ENCODE measurements at regions not wholly inside any gene's neighbourhood (a gene's known extent, or its start where the extent isn't known, plus 50 kb on each side); places are given as distances from the start of the nearest gene placed in this dataset.
"Not testable (repeated sequence)": the region's sequence is repeated elsewhere in the genome, so short reads cannot be mapped to it uniquely, and the experiment has no call there.

GRCh38 chr11:122572592-122572991 lies 82.9 kb upstream of the UBASH3B start:
- ATAC-seq: no peak

GRCh38 chr11:122563761-122564160 lies 91.8 kb upstream of the UBASH3B start:
- Mint-ChIP-seq H3K27me3 (peaks cover 16% of the 10 kb centered on the region), H3K36me3 (no peaks in the 10 kb centered on the region), H3K27ac (no peak overlapping the region), H3K4me1 (no peaks in the 10 kb centered on the region), H3K4me3 (no peak overlapping the region), H3K9me3 (ENCODE audit: low read depth) (no peaks in the 10 kb centered on the region)
- no peak for ATAC-seq
- CTCF ChIA-PET: interaction anchor here (0.7 kb wide), 1 partner anchor 1819 kb away, joined by 3 read pairs; no protein-coding TSS in a partner anchor
- DNase-seq: no peak

More at GRCh38 chr11:122572592-122572991, 82.9 kb upstream of the UBASH3B start:
- DNase-seq: no peak
- Mint-ChIP-seq H3K27me3 (peaks cover 15% of the 10 kb centered on the region), H3K4me3 (no peak overlapping the region), H3K27ac (no peak overlapping the region), H3K9me3 (ENCODE audit: low read depth) (no peaks in the 10 kb centered on the region), H3K36me3 (no peaks in the 10 kb centered on the region), H3K4me1 (no peaks in the 10 kb centered on the region)
- CTCF ChIA-PET: no interaction called here

DNA sequence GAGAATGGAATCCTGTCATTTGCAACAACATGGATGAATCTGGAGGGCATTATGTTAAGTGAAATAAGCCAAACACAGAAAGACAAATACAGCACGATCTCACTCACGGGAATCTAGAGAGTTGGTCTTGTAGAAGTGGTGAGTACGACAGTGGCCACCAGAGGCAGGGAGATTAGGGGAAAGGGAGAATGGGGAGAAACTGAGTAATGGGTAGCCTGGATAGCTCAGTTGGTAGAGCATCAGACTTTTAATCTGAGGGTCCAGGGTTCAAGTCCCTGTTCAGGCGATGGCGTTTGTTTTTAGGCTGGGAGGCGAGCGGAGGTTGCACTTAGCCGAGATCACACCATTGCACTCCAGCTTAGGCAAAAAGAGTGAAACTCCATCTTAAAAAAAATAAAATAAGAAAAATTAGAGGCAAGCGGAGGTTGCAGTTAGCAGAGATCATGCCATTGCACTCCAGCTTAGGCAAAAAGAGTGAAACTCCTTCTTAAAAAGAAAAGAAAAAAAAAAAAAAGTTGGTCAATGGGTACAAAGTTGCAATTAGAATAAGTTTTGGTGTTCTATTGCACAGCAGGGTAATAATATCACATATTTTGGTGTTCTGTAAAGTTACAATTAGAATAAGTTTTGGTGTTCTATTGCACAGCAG lies 95.7 kb upstream of the UBASH3B start:
- H3K9me3 Mint-ChIP-seq (ENCODE audit: low read depth): no peaks in the 10 kb centered on the region
- H3K36me3 Mint-ChIP-seq: no peaks in the 10 kb centered on the region
- H3K4me1 Mint-ChIP-seq: no peaks in the 10 kb centered on the region
- H3K27ac Mint-ChIP-seq: no peak overlapping the region
- DNase-seq: no peak
- H3K27me3 Mint-ChIP-seq: peaks cover 18% of the 10 kb centered on the region
- CTCF ChIA-PET: no interaction called here
- H3K4me3 Mint-ChIP-seq: no peak overlapping the region
- no peak for ATAC-seq

- H3K9me3 Mint-ChIP-seq (ENCODE audit: low read depth); DNase-seq; ATAC-seq; H3K4me3 Mint-ChIP-seq; H3K27ac Mint-ChIP-seq; H3K36me3 Mint-ChIP-seq; CTCF ChIA-PET; H3K4me1 Mint-ChIP-seq: not testable (repeated sequence)
- peaks cover 15% of the 10 kb centered on the region for H3K27me3 Mint-ChIP-seq
Measured at GRCh38 chr11:122559218-122559617, 96.3 kb upstream of the UBASH3B start.

GRCh38 chr11:122557163-122557562 lies 98.4 kb upstream of the UBASH3B start:
- not testable (repeated sequence) for H3K4me3 Mint-ChIP-seq; DNase-seq; H3K36me3 Mint-ChIP-seq; H3K27ac Mint-ChIP-seq; ATAC-seq; H3K9me3 Mint-ChIP-seq (ENCODE audit: low read depth); H3K4me1 Mint-ChIP-seq
- CTCF ChIA-PET: interaction anchor here (0.6 to 1.0 kb wide), 2 partner anchors 23 to 690 kb away, joined by 3 read pairs; no protein-coding TSS in a partner anchor
- peaks cover 11% of the 10 kb centered on the region for H3K27me3 Mint-ChIP-seq

- CTCF ChIA-PET: interaction anchor here (0.6 to 1.0 kb wide), 2 partner anchors 24 to 690 kb away, joined by 3 read pairs; no protein-coding TSS in a partner anchor
- DNase-seq: no peak
- no peaks in the 10 kb centered on the region for H3K36me3 Mint-ChIP-seq
- no peak overlapping the region for H3K27ac Mint-ChIP-seq
- no peaks in the 10 kb centered on the region for H3K9me3 Mint-ChIP-seq (ENCODE audit: low read depth)
- no peak overlapping the region for H3K4me3 Mint-ChIP-seq
- no peak for ATAC-seq
- no peaks in the 10 kb centered on the region for H3K4me1 Mint-ChIP-seq
- peaks cover 11% of the 10 kb centered on the region for H3K27me3 Mint-ChIP-seq
Measured at GRCh38 chr11:122556605-122557004, 98.9 kb upstream of the UBASH3B start.

DNA sequence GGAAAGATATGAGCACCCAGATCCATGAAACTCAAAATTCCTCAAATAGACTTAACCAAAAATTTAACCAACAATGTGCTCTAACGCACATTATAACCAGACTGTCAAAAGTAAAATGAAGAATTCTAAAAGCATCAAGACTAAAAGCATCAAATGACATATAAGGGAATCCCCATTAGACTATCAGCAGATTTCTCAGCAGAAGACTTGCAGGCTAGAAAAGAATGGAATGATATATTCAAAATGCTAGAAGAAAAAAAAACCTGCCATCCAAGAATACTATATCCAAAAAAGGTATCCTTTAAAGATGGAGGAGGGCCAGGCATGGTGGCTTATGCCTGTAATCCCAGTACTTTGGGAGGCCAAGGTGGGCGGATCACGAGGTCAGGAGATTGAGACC lies 117.5 kb upstream of the UBASH3B start:
- H3K4me1 Mint-ChIP-seq: no peaks in the 10 kb centered on the region
- CTCF ChIA-PET: no interaction called here
- H3K27me3 Mint-ChIP-seq: peaks cover 3% of the 10 kb centered on the region
- DNase-seq: no peak
- ATAC-seq: no peak
- H3K9me3 Mint-ChIP-seq (ENCODE audit: low read depth): peaks cover 5% of the 10 kb centered on the region
- no peaks in the 10 kb centered on the region for H3K36me3 Mint-ChIP-seq
- no peak overlapping the region for H3K27ac Mint-ChIP-seq
- no peak overlapping the region for H3K4me3 Mint-ChIP-seq

DNA sequence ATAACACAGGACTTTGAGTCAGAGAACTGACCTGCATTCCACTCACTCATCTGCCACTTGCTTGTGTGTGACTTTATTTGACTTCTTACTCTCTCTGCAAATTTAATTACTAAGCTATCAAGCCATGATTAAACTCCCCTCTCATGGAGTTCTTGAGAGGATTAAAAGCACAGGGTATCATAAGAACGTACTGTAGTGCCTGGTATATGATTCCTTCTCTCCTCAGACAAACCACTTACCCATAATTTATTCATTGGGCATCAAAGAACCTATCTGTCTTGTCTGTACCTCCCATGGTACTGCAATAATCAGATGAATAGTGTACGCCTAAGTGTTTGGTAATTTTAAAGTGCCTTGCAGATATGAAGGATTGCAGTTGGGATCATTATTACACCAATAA lies 130.6 kb upstream of the UBASH3B start:
- H3K4me3 Mint-ChIP-seq: no peak overlapping the region
- CTCF ChIA-PET: no interaction called here
- no peak for DNase-seq
- no peak for ATAC-seq
- H3K9me3 Mint-ChIP-seq (ENCODE audit: low read depth): no peaks in the 10 kb centered on the region
- no peaks in the 10 kb centered on the region for H3K4me1 Mint-ChIP-seq
- peaks cover 30% of the 10 kb centered on the region for H3K27me3 Mint-ChIP-seq
- no peak overlapping the region for H3K27ac Mint-ChIP-seq
- H3K36me3 Mint-ChIP-seq: no peaks in the 10 kb centered on the region

GRCh38 chr11:122523846-122524805 lies 131.4 kb upstream of the UBASH3B start:
- Mint-ChIP-seq H3K4me3 (no peak overlapping the region), H3K36me3 (no peaks in the 10 kb centered on the region), H3K27ac (no peak overlapping the region), H3K4me1 (no peaks in the 10 kb centered on the region), H3K9me3 (ENCODE audit: low read depth) (no peaks in the 10 kb centered on the region), H3K27me3 (peaks cover 30% of the 10 kb centered on the region)
- CTCF ChIA-PET: no interaction called here
- DNase-seq (no peak), ATAC-seq (no peak)

DNA sequence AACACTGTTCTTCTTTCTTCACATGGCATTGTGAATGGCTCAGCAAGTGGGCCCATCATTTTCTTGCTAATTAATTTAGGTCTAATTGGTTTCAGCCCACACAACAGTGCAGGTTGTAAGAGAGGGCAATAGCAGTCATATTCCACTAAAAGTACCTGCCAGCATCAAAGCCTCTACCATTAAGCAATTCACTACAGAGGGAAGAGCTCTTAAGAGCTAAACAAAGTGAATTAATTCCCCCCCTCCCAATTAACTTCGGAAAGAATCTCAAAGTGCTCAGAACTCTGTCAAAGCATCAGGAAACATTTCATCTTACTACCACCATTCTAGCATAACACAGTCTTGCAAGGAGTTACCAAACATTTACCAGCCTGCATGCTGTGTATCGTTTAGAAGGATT lies 133.9 kb upstream of the UBASH3B start:
- CTCF ChIA-PET: no interaction called here
- Mint-ChIP-seq H3K4me1 (no peaks in the 10 kb centered on the region), H3K27ac (no peak overlapping the region), H3K4me3 (no peak overlapping the region), H3K9me3 (ENCODE audit: low read depth) (no peaks in the 10 kb centered on the region), H3K36me3 (no peaks in the 10 kb centered on the region), H3K27me3 (peaks cover 24% of the 10 kb centered on the region)
- ATAC-seq (no peak), DNase-seq (no peak)

- CTCF ChIA-PET: interaction anchor here (1.1 to 1.2 kb wide), 2 partner anchors 9 to 11 kb away, joined by 3 read pairs; no protein-coding TSS in a partner anchor
- H3K9me3 Mint-ChIP-seq (ENCODE audit: low read depth): no peaks in the 10 kb centered on the region
- no peak overlapping the region for H3K27ac Mint-ChIP-seq
- peaks cover 3% of the 10 kb centered on the region for H3K27me3 Mint-ChIP-seq
- H3K36me3 Mint-ChIP-seq: no peaks in the 10 kb centered on the region
- ATAC-seq: no peak
- no peak overlapping the region for H3K4me3 Mint-ChIP-seq
- H3K4me1 Mint-ChIP-seq: no peaks in the 10 kb centered on the region
- DNase-seq: no peak
Measured at GRCh38 chr11:122517403-122518379, 137.8 kb upstream of the UBASH3B start.

DNA sequence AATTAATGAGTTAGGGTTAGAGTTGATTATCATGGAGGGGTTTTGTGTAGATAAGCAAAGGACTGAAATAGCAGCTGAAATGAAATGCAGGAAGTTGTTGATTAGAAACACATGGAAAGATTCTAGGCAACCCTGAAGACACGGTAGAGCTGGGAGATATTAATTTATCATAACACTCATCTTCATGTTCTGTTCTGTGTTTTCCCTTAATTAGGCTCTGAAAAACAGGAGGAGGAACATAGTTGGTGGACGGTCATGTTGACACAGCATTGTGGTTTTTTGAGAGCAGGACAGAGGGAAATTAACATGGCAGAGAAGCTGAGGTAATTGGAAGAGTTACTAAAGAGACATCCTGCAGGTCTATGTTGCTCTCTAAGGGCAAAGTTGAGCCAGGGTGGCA lies 138.8 kb upstream of the UBASH3B start:
- H3K9me3 Mint-ChIP-seq (ENCODE audit: low read depth): no peaks in the 10 kb centered on the region
- ATAC-seq (no peak), DNase-seq (no peak)
- no peaks in the 10 kb centered on the region for H3K4me1 Mint-ChIP-seq
- H3K36me3 Mint-ChIP-seq: no peaks in the 10 kb centered on the region
- H3K27ac Mint-ChIP-seq: no peak overlapping the region
- no peak overlapping the region for H3K4me3 Mint-ChIP-seq
- no peaks in the 10 kb centered on the region for H3K27me3 Mint-ChIP-seq
- CTCF ChIA-PET: no interaction called here

GRCh38 chr11:122513997-122514396 lies 141.5 kb upstream of the UBASH3B start:
- CTCF ChIA-PET: no interaction called here
- H3K4me1 Mint-ChIP-seq: no peaks in the 10 kb centered on the region
- H3K4me3 Mint-ChIP-seq: no peak overlapping the region
- H3K9me3 Mint-ChIP-seq (ENCODE audit: low read depth): no peaks in the 10 kb centered on the region
- ATAC-seq (no peak), DNase-seq (no peak)
- H3K36me3 Mint-ChIP-seq: no peaks in the 10 kb centered on the region
- H3K27me3 Mint-ChIP-seq: no peaks in the 10 kb centered on the region
- H3K27ac Mint-ChIP-seq: no peak overlapping the region

Measured in activated CD8-positive, alpha-beta memory T cell treated with anti-CD3 and anti-CD28 coated beads, Interleukin-2, amount 10 ng/mL, durations not matched to agents 7 days and 5 days (primary cell).